GM18498 (cell line): ENCODE measurements at regions not wholly inside any gene's neighbourhood (a gene's known extent, or its start where the extent isn't known, plus 50 kb on each side); places are given as distances from the start of the nearest gene placed in this dataset.

Source experiments
- ATAC-seq: cut with Tn5 transposase; IDR thresholded peaks from one replicate; pipeline ENCODE4 v1.9.1; 2021; ENCODE audit warnings: mild to moderate bottlenecking, moderate library complexity; ENCODE audit not compliant: unreplicated experiment

GRCh38 chr3:148128136-148128535 is 569.6 kb upstream of the AGTR1 start:
- ATAC-seq = no peak

GRCh38 chr3:148131990-148132638 is 565.6 kb upstream of the AGTR1 start:
- peak; percentile 57 for ATAC-seq

- ATAC-seq = no peak
Measured at GRCh38 chr3:148136816-148137215, 560.9 kb upstream of the AGTR1 start.

GRCh38 chr3:148146241-148146640 is 551.5 kb upstream of the AGTR1 start:
- ATAC-seq = no peak

DNA sequence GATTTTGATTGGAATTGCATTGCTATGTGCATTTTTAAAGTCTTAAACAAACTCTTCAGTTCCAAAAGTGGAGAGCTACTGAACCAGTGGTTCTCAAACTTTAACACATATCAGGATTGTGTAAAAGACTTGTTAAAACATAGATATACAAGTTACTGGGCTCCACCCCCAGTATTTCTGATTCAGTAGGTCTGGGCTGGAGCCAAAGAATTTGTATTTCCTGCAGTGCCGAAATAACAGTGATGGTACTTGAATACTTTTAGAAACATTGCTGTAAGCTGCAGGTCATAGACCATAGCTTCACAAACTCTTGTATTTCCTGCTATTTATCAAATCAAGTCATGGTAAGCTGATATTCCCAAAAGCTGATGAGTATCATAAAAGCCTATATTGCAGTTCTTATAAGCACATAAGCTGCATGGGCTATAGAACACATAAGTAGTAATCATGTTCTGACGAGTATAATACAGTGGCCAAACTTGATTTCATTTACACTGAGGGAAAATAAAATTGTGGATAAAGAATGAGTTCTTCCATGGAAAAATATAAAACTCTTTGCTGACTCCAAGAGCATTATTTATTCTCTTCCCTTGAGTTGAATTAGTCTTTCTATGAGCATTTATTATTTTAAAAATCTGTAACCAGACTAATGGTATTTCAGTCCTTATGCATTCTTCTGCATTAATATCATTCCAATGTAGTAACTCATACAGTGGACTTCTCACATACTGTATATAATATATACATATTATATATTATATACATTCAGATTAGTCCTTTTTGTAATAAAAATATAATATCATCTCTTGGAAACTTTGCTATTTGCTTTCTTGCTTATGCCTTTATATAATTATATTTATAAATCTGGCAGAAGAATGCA is 550.5 kb upstream of the AGTR1 start:
- no peak for ATAC-seq

DNA sequence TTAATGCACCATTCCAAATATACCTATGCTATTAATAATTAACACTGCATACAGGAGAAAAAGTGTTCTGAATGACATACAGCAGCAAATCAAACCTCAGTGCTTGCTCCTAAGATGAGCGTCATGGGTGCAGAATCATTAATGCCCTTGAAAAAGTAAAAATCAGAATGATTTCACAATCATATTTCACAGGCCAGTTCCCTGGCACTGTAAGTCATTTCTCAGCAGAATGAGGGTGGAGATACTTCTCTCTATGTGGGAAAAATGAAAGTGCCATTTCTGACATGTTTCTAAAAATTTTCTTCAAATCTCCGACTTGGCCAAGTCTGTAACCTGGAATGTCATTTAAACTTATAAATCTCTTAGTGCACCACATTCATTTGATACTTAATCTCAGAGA is 549.8 kb upstream of the AGTR1 start:
- no peak for ATAC-seq

- ATAC-seq = no peak
Measured at GRCh38 chr3:148149556-148149955, 548.1 kb upstream of the AGTR1 start.

GRCh38 chr3:148150141-148150540 is 547.6 kb upstream of the AGTR1 start:
- no peak for ATAC-seq

DNA sequence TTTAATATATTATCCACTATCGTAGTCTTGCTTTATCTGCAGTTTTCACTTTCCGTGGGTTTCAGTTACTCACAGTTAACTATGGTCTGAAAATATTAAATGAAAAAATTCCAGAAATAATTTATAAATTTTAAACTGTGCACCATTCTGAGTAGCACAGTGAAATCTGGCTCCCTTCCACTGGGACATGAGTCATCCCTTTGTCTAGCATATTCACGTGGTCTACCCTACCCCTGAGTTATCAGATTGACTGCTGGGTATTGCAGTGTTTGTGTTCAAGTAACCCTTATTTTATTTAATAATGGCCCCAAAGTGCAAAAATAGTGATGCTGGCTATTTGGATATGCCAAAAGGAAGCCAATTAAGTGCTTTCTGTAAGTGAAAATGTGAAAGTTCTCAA is 539.5 kb upstream of the AGTR1 start:
- ATAC-seq = no peak

- no peak for ATAC-seq
Measured at GRCh38 chr3:148162132-148162531, 535.6 kb upstream of the AGTR1 start.

GRCh38 chr3:148168347-148168746 is 529.4 kb upstream of the AGTR1 start:
- ATAC-seq = no peak

GRCh38 chr3:148173851-148174250 is 523.9 kb upstream of the AGTR1 start:
- peak; percentile 69 for ATAC-seq

GRCh38 chr3:148175214-148175613 is 522.5 kb upstream of the AGTR1 start:
- ATAC-seq = no peak

- no peak for ATAC-seq
Measured at GRCh38 chr3:148178503-148178902, 519.2 kb upstream of the AGTR1 start.

DNA sequence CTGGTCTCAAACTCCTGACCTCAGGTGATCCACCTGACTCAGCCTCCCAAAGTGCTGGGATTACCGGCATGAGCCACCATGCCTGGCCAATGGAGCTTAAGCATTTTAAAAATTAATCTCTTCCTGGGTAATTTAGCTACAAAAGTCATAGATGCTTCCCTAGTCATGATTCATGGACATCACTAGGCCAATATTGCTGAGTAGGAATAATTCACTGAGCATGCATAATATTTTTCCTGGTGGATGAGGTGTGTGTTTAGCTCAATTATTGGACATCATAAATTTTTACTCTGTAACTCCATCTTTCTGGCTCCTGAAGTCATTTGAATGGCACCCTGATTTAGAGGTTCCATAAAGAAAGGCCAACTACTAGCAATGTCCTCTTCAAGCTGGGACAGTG is 512.9 kb upstream of the AGTR1 start:
- no peak for ATAC-seq

- no peak for ATAC-seq
Measured at GRCh38 chr3:148186881-148187280, 510.8 kb upstream of the AGTR1 start.

DNA sequence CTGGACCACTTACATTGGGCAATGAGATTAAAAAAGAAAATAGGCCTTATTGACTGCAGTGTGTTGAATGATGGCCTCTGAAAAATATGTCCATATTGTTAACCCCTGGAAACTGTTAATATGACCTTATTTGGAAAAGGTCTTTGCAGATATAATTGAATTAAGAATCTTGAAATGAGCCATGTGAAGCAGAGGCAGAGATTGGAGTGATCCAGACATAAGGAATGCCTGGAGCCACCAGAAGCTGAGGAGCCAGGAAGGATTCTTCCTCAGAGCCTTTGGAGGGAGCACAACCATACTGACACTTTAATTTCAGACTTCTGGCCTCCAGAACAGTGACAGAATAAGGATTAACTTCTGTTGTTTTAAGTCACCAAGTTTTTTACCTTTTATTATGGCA is 510.4 kb upstream of the AGTR1 start:
- no peak for ATAC-seq

- ATAC-seq = no peak
Measured at GRCh38 chr3:148190441-148190990, 507.2 kb upstream of the AGTR1 start.

- no peak for ATAC-seq
Measured at GRCh38 chr3:148191966-148192365, 505.7 kb upstream of the AGTR1 start.

DNA sequence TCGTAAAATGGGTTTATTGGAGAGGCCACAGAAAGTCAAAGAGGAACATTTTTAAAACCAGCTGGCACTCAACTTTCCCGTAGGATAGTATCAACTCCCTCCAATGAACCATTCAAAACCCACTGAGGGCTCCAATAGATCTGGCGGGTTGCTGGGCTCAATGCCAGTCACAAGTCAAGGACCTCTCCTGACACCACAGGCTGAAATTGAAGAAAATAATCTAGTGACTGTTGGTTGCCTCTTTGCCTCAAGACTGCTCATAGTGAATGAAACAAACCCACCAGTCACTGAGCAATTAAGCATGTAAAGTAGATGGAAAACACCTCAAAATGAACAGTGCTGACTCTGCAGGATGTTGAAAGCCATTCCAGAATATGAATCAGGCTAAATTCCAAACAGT is 500.6 kb upstream of the AGTR1 start:
- ATAC-seq = no peak

- ATAC-seq = no peak
Measured at GRCh38 chr3:148202386-148202785, 495.3 kb upstream of the AGTR1 start.
